ENCODE measurements at regions not wholly inside any gene's neighbourhood (a gene's known extent, or its start where the extent isn't known, plus 50 kb on each side); places are given as distances from the start of the nearest gene placed in this dataset.
"Not testable (repeated sequence)": the region's sequence is repeated elsewhere in the genome, so short reads cannot be mapped to it uniquely, and the experiment has no call there.

- TF ChIP-seq USF2 (IDR thresholded peaks at IDR 0.05) (no peak), HOXB5 (CRISPR knock-in tag; IDR thresholded peaks at IDR 0.05) (no peak), CBX2 (IDR thresholded peaks at IDR 0.05; ENCODE audit: borderline replicate concordance, low read depth) (no peak)
Observed at GRCh38 chr2:84300696-84301029, 158.4 kb downstream of the SUCLG1 start (continued).

DNA sequence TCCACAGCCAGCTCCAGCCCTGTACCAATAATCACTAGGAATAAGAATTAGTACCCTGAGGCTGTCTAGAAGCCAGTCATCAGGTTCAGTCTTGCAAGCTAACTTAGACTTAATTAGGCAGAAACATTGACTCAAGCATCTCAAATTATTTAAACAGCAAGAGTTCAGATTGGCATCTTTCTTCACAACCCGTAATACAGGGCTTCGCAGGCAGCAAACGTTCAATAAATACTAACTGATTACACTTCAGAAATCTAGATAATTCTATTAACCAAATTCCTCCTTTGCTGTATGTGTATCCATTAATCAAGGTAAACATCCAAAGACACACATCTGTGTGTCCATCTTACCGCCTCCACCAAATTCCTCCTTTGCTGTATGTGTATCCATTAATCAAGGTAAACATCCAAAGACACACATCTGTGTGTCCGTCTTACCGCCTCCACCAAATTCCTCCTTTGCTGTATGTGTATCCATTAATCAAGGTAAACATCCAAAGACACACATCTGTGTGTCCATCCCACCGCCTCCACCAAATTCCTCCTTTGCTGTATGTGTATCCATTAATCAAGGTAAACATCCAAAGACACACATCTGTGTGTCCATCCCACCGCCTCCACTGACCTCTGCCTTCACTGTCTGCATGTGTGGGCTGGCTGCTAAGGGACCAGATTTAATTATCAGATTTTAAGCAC lies 158.9 kb downstream of the SUCLG1 start:
- H3K9me3 ChIP-seq, H3K4me1 ChIP-seq, POLR2A ChIA-PET, FAIRE-seq, ATAC-seq, H3K4me2 ChIP-seq, H3K4me3 ChIP-seq, H3K27ac ChIP-seq: not testable (repeated sequence)
- peak in 1 of 2 experiments; percentile 60 for DNase-seq (ENCODE audit: low read depth in 1 of 2, low spot score in 1 of 2)
- TF ChIP-seq GATA3 (IDR thresholded peaks at IDR 0.05; ENCODE audit: borderline replicate concordance) = peak; percentile 62; the same call in 1 of the 2 replicates
- CTCF ChIA-PET = interaction anchor here (0.9 to 3.5 kb wide), 4 partner anchors 8 to 277 kb away, joined by 4 to 28 read pairs (median 5); no protein-coding TSS in a partner anchor
- 4% methylated on average over 8 of the region's 8 CpGs for WGBS (ENCODE audit: missing lambda C conversion rate)

- no peak overlapping the region for H3K4me2 ChIP-seq
- H3K9me3 ChIP-seq = no peaks in the 10 kb centered on the region
- H3K27ac ChIP-seq = no peak overlapping the region
- no peak for FAIRE-seq
- ChIA-PET CTCF (interaction anchor here (1.7 to 3.5 kb wide), 4 partner anchors 9 to 276 kb away, joined by 4 to 28 read pairs (median 6); no protein-coding TSS in a partner anchor), POLR2A (no interaction called here)
- TF ChIP-seq, protein P1, sequence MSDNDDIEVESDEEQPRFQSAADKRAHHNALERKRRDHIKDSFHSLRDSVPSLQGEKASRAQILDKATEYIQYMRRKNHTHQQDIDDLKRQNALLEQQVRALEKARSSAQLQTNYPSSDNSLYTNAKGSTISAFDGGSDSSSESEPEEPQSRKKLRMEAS (IDR thresholded peaks at IDR 0.05) = no peak
- DNase-seq (ENCODE audit: low read depth in 1 of 2, low spot score in 1 of 2) = no peak
- H3K4me3 ChIP-seq = no peak overlapping the region
- ATAC-seq = no peak
- WGBS (ENCODE audit: missing lambda C conversion rate) = 56% methylated on average over 3 of the region's 3 CpGs
- H3K4me1 ChIP-seq = no peaks in the 10 kb centered on the region
Observed at GRCh38 chr2:84299211-84299775, 159.8 kb downstream of the SUCLG1 start.

DNA sequence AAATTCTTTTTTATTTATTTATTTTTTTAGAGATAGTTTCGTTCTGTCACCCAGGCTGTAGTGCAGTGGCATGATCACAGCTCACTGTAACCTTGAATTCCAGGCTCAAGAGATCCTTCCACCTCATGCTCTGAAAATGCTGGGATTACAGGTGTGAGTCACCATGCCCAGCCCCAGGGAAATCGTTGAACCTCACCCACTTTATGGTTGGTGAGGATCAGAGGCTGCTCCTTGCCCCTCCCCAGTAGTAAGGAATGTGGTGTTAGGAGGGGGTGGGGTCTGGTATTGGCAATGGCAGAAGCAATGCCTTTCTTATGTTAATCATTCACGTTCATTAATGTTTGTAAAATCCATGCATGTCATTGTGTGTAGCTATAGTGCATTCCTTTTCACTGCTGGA lies 161.9 kb downstream of the SUCLG1 start:
- Histone ChIP-seq H3K9me3 (no peaks in the 10 kb centered on the region), H3K4me2 (no peak overlapping the region), H3K4me3 (no peak overlapping the region), H3K4me1 (no peaks in the 10 kb centered on the region), H3K27ac (no peak overlapping the region)
- ATAC-seq (no peak), DNase-seq (ENCODE audit: low read depth in 1 of 2, low spot score in 1 of 2) (peak in 1 of 2 experiments; percentile 39), FAIRE-seq (no peak)
- no peak for TF ChIP-seq ZFP36 (IDR thresholded peaks at IDR 0.05; ENCODE audit: borderline replicate concordance, partially characterized antibody)
- TF ChIP-seq FOSL2 (IDR thresholded peaks at IDR 0.05) = no peak
- peak; percentile 18; the same call in 1 of the 2 replicates for TF ChIP-seq FOSL2 (CRISPR knock-in tag; IDR thresholded peaks at IDR 0.05)
- ChIA-PET CTCF (interaction anchor here (0.5 to 1.8 kb wide), 4 partner anchors 16 to 267 kb away, joined by 3 to 5 read pairs (median 4); no protein-coding TSS in a partner anchor), POLR2A (no interaction called here)
- 6% methylated on average over 3 of the region's 3 CpGs for WGBS (ENCODE audit: missing lambda C conversion rate)

DNA sequence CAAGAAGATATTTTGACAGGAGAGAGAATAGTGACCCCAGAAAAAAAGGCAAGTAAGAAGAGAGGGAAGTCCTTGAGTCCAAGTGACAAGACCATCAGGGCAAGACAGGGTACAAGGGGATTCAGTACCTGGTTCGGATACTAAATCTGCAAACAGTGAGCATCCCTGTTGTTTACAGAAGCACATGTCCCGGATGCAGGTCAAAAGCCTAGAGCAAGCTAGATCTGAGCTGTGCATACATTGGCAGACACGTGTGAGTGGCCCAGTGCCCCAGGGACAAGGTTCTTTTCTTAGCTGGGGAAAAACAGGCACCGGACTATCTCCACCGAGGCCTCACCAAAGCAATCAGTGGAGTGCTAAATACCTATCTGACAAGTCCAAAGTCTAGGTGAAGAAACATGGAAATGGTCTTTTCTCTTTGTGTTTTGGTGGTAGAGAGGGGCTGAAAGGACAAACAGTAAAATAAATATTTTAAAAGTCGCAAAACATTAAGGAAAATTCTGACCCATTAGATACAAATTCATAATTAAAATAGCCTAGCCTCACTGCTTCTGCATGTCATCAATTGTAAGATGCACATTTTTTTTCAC lies 165.2 kb downstream of the SUCLG1 start:
- Histone ChIP-seq H3K4me1 (no peaks in the 10 kb centered on the region), H3K9me3 (no peaks in the 10 kb centered on the region), H3K4me3 (no peak overlapping the region), H3K4me2 (no peak overlapping the region), H3K27ac (no peak overlapping the region)
- no peak for ATAC-seq
- ChIA-PET CTCF (no interaction called here), POLR2A (no interaction called here)
- 49% methylated on average over 6 of the region's 6 CpGs for WGBS (ENCODE audit: missing lambda C conversion rate)
- FAIRE-seq = no peak
- no peak for DNase-seq (ENCODE audit: low read depth in 1 of 2, low spot score in 1 of 2)
- TF ChIP-seq NR3C1 (IDR thresholded peaks at IDR 0.05) (no peak), FOXS1 (CRISPR knock-in tag; IDR thresholded peaks at IDR 0.05) (no peak), TP53 (CRISPR knock-in tag; IDR thresholded peaks at IDR 0.05) (no peak), PHF8 (IDR thresholded peaks at IDR 0.05; ENCODE audit: borderline replicate concordance, low read depth) (no peak), BCL3 (IDR thresholded peaks at IDR 0.05) (no peak), ZFP36 (IDR thresholded peaks at IDR 0.05; ENCODE audit: borderline replicate concordance, partially characterized antibody) (no peak), FOSL2 (IDR thresholded peaks at IDR 0.05) (no peak), FOSL2 (CRISPR knock-in tag; IDR thresholded peaks at IDR 0.05) (no peak), POLR2A (IDR thresholded peaks at IDR 0.05; ENCODE audit: low read length) (no peak), CBX8 (IDR thresholded peaks at IDR 0.05) (no peak), ZC3H11A (IDR thresholded peaks at IDR 0.05) (no peak), KDM5A (IDR thresholded peaks at IDR 0.05) (no peak), BHLHE40 (IDR thresholded peaks at IDR 0.05; ENCODE audit: low read depth, low read length) (no peak), HES2 (IDR thresholded peaks at IDR 0.05) (no peak), EHF (CRISPR knock-in tag; IDR thresholded peaks at IDR 0.05) (no peak), KDM1A (IDR thresholded peaks at IDR 0.05; ENCODE audit: low read depth) (no peak)
- TF ChIP-seq, protein P2, sequence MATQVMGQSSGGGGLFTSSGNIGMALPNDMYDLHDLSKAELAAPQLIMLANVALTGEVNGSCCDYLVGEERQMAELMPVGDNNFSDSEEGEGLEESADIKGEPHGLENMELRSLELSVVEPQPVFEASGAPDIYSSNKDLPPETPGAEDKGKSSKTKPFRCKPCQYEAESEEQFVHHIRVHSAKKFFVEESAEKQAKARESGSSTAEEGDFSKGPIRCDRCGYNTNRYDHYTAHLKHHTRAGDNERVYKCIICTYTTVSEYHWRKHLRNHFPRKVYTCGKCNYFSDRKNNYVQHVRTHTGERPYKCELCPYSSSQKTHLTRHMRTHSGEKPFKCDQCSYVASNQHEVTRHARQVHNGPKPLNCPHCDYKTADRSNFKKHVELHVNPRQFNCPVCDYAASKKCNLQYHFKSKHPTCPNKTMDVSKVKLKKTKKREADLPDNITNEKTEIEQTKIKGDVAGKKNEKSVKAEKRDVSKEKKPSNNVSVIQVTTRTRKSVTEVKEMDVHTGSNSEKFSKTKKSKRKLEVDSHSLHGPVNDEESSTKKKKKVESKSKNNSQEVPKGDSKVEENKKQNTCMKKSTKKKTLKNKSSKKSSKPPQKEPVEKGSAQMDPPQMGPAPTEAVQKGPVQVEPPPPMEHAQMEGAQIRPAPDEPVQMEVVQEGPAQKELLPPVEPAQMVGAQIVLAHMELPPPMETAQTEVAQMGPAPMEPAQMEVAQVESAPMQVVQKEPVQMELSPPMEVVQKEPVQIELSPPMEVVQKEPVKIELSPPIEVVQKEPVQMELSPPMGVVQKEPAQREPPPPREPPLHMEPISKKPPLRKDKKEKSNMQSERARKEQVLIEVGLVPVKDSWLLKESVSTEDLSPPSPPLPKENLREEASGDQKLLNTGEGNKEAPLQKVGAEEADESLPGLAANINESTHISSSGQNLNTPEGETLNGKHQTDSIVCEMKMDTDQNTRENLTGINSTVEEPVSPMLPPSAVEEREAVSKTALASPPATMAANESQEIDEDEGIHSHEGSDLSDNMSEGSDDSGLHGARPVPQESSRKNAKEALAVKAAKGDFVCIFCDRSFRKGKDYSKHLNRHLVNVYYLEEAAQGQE (IDR thresholded peaks at IDR 0.05) = no peak
